22Rv1 (cell line): ENCODE measurements at regions not wholly inside any gene's neighbourhood (a gene's known extent, or its start where the extent isn't known, plus 50 kb on each side); places are given as distances from the start of the nearest gene placed in this dataset.

Source experiments
- ZFX ChIP-seq: fragments of 450-650 bp; IDR thresholded peaks from 2 replicates; pipeline ENCODE4 v1.6.1; 2017; ENCODE audit warnings: antibody characterized with exemption, borderline replicate concordance
- TF ChIP-seq, protein P1 (sequence below): fragments of 450-650 bp; IDR thresholded peaks from 2 replicates; pipeline ENCODE4 v1.5.1; 2017; ENCODE audit warnings: mild to moderate bottlenecking

DNA sequence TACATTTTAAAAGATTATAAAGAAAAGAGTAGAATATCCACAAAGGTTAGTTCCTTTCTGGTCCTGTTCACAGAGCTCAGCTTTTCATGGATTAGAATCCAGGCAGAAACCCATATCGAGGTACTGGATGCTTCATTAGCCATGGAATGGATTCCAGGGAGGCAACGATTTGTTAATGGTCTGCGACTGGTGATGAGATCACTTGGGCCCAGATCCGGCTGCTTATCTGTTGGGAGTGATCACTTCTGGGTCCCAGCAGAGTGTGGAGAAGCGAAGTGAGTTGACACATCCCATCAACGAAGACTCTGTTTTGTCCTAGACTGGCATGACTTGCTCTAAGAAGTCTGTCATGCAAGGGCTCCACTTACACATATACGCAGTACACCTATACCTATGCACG, 165.8 kb downstream of the MAF start:
- TF ChIP-seq, protein P1, sequence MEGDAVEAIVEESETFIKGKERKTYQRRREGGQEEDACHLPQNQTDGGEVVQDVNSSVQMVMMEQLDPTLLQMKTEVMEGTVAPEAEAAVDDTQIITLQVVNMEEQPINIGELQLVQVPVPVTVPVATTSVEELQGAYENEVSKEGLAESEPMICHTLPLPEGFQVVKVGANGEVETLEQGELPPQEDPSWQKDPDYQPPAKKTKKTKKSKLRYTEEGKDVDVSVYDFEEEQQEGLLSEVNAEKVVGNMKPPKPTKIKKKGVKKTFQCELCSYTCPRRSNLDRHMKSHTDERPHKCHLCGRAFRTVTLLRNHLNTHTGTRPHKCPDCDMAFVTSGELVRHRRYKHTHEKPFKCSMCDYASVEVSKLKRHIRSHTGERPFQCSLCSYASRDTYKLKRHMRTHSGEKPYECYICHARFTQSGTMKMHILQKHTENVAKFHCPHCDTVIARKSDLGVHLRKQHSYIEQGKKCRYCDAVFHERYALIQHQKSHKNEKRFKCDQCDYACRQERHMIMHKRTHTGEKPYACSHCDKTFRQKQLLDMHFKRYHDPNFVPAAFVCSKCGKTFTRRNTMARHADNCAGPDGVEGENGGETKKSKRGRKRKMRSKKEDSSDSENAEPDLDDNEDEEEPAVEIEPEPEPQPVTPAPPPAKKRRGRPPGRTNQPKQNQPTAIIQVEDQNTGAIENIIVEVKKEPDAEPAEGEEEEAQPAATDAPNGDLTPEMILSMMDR, result no peak
- TF ChIP-seq ZFX, result no peak
